Activated CD4-positive, alpha-beta T cell treated with anti-CD3 and anti-CD28 coated beads, Interleukin-2, amount 50 U/mL, for 48 hours (primary cell): ENCODE measurements at regions not wholly inside any gene's neighbourhood (a gene's known extent, or its start where the extent isn't known, plus 50 kb on each side); places are given as distances from the start of the nearest gene placed in this dataset.
"Not testable (repeated sequence)": the region's sequence is repeated elsewhere in the genome, so short reads cannot be mapped to it uniquely, and the experiment has no call there.

Source experiments
- DNase-seq, 2 experiments: peaks; one replicate each; pipeline ENCODE4 v3.0.0-alpha.2; 2020

DNA sequence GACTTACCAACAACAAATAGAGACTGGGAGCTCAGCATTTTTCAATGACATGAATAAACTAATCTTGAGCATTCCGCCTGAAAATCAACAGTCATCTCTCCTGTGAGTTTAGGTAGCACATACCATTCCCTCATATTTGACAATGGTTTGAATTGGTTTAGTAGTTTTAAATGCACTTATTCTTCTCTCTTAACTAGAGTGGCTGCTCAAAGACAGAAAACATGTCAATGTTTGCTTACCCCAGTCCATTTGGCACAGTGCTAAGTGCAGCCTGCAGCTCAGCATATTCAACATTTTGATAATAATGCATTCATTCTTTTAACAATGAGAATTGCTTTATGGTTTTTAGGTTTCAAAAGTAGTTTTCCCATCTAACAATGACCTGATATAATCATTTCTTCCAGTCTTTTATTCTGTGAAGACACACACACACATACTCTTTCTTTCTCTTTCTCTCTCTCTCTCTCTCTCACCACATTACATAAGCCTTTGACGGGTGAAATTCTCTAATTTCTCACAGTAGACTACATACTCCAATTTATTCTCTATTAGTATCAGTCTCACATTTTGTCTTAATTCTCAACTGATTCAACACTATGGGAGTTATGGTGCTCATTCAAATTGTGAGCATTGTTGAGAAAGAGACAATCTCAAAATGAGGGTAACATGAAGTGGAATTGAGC, 432.3 kb downstream of the LRRIQ3 start:
- no peak for DNase-seq

DNA sequence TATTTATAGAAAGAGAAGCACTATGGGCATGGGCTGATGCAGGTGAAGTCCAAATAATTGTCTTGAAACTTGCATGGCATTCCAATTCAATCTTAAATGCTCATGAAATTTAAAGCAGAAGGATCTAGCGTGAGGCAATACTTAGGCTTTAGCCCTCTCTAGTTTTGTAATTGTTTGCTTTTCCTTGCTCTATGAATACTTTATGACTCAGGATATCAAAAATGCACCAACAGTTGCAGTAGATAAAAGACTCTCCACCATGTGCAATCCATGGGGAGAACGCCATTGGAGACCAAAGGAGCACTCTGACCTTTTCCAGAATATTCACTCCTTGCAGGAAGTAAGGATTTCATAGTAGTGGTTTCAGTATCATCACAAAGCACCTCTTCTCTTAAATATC, 436.4 kb downstream of the LRRIQ3 start:
- DNase-seq: no peak

- no peak for DNase-seq
These were observed 439.0 kb downstream of the LRRIQ3 start for GRCh38 chr1:73759011-73759410.

GRCh38 chr1:73756817-73757216, 441.2 kb downstream of the LRRIQ3 start:
- no peak for DNase-seq

DNA sequence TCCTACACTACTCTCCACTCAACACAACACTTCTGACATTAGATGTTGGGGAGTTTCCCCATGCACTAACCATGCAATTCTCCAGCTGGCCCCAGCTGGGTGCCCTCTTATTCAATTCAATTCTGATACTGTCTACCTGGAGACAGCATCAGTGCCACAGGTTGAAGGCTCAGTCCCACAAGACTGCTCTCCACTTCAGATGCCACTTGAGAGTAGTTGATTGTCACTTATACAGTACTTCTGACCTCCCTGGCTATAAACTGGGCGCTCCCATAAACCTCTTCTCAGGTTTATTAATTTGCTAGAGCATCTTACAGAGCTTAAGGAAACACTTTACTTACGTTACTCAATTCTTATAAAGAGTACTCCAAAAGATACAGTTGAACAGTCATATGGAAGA, 442.3 kb downstream of the LRRIQ3 start:
- DNase-seq: no peak

- no peak for DNase-seq
These were observed 448.0 kb downstream of the LRRIQ3 start for GRCh38 chr1:73749996-73750395.

- DNase-seq: no peak
These were observed 453.0 kb downstream of the LRRIQ3 start for GRCh38 chr1:73744985-73745384.

DNA sequence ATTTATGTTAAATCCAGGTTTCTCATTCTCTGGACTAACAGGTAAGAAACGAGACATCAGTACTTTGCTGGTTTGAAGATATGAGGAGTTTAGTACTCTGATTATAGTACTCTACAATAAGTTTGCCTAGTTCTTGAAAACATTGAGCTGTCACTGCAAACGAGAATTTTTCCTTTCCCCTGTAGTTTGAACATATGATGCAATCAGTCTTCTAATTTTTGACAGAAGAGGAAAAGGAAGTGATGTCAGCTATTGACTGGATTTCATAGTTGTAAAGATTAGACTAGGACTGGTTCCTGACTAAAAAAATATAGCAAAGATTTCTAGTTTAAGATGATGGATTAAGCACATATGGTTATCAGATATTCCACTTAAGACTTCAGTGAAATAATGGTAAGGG, 461.9 kb downstream of the LRRIQ3 start:
- no peak for DNase-seq

DNA sequence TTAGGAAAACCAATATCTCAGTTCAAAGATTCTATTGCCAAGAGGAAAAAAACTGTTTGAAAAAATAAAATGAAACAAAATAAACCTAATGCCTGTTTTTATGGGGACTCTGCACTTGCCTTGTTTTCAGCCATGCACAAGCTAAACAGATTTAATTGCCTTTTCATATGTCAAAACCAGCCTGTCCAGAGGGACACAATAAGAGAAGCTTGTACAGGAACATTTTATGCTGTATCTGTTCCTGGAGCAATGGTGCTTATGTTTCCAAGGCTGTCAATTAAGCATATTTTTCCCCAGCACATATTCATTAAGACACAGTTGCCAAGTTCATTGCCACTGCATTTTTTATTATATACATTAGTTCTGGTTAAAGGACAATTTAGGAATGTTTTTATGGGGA, 470.9 kb downstream of the LRRIQ3 start:
- DNase-seq: no peak

GRCh38 chr1:73722055-73722454, 475.9 kb downstream of the LRRIQ3 start:
- DNase-seq: no peak

DNA sequence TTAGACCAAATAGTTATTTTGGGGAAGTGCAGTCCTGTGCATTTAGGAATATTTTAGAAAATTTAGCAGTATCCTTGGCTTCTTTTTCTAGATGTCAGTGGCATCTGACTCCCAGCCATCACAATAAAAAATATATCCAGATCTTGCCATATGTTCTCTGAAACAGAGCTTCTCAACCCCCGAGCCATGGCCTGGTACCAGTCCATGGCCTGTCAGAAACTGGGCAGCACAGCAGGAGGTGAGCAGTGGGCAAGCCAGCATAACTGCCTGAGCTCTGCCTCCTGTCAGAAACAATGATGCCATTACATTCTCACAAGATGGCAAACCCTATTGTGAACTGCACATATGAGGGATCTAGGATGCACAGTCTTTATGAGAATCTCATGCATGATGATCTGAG, 480.0 kb downstream of the LRRIQ3 start:
- DNase-seq: no peak

DNA sequence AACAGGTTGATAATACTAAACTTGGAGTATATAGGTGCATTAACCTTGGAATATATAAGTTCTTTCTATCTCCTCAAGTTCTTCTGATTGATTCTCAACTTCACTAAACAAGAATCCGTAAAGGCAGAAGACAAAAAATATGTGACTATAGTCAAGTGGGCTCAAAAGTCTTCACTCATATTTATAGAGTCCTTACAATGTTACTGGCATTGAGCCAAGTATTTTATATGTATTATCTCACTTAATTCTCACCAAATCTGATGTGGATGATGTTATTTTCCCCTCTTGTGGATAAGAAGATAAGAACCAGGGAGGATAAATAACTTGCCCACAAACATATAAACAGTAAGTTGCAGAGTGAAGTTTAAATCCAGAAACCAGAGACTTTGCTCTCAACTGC, 486.9 kb downstream of the LRRIQ3 start:
- DNase-seq: no peak

DNA sequence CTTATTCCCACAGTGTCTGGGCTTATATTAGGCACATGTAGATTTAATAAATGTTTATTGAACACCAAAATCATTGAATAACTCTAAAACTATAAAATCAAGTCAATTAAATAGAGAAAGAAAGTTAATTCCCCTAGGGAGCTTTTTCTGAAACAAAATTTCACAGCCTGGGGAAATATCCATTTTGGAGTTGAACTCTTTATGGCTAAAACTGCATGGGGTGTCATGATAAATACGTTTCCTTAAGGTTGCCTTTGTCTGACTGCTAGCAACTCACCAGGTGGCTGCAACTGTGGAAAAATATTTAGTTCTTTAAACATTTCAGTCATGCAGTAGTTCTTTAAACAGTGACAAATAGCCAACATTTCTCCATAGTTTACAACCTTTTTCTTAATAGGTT, 496.1 kb downstream of the LRRIQ3 start:
- DNase-seq: no peak

DNA sequence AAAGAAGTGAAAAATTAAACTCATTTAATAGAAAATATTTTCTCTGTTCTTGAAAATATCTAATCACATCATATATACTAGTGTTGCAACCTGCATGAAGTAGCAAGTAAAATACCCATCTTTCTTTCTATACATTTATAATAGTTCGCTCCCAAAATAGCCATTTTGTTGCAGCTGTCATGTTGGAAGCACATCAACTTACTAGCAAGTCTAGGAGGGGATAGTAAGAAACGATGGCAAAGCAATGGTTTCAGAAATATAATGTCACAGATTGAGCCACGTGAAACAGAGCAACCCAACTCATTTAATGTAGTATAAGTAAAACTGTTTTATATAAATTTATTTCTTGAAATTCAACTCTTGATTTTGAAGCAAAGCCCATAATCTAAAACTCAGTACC, 521.8 kb downstream of the LRRIQ3 start:
- DNase-seq: no peak

DNA sequence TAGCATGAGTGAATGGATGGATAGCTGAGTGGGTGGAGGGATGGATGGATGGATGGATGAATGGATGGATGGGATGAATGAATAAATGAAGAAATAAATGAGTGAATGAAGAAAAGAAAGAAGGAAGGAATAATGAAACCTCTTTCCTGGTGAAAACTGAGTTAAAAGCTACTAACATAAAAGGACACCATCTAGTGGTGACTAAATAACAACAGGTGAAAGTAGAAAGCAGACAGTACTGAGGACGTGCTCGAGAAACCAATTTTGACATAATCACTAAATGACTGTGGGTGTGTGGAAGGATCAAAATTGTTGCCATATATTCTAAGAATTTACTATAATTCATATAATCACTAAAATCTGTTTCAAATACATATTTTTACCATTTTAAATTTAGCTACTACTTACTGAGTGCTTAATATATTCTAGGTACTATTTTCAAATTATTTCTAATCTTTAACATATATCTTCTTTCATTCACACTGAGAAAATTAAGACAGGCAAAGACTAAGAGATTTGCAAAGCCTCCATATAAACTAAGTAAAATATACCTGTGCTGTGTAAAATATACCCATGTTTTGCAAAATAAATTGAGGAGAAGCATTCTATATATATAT, 522.9 kb downstream of the LRRIQ3 start:
- no peak for DNase-seq

GRCh38 chr1:73673971-73674370, 524.0 kb downstream of the LRRIQ3 start:
- no peak for DNase-seq

DNA sequence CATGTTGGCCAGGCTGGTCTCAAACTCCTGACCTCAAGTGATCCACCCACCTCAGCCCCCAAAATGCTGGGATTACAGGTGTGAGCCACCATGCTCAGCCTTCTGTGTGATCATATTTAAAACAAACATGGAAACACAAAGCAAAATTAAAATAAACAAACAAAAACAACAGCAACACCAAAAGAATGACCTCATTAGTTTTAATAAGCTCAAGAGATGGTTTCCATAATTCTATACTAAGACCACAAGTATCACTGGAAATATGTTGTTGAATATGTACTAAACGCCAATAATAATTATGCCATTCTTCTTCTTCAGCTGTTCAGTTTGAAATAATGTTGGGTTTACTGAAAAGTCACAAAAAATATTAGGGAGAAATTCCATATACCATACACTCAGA, 526.4 kb downstream of the LRRIQ3 start:
- DNase-seq: no peak

DNA sequence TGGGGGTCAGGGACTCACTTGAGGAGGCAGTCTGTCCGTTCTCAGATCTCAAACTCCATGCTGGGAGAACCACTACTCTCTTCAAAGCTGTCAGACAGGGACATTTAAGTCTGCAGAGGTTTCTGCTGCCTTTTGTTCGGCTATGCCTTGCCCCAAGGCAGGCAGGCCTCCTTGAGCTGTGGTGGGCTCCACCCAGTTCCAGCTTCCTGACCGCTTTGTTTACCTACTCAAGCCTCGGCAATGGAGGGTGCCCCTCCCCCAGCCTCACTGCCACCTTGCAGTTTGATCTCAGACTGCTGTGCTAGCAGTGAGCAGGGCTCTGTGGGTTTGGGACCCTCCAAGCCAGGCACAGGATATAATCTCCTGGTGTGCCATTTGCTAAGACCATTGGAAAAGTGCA, 530.0 kb downstream of the LRRIQ3 start:
- DNase-seq: not testable (repeated sequence)

GRCh38 chr1:73662526-73662925, 535.5 kb downstream of the LRRIQ3 start:
- DNase-seq: no peak

- DNase-seq: no peak
These were observed 538.8 kb downstream of the LRRIQ3 start for GRCh38 chr1:73659136-73659535.

DNA sequence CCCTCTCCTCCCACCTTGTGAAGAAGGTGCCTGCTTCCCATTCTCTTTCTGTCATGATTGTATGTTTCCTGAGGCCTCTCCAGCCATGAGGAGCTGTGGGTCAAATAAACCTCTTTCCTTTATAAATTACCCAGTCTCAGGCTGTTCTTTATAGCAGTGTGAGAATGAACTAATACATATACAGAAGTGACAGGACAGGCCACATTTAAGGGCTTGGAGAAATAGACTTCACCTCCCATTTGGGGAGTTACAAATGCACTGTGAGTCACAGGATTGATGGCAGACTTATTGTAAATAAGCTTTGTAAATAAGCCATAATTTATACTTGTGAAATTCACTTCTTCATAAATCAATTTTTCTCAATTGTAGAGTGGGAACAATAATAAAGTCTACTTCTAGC, 543.3 kb downstream of the LRRIQ3 start:
- no peak for DNase-seq

- no peak for DNase-seq
These were observed 553.8 kb downstream of the LRRIQ3 start for GRCh38 chr1:73644198-73644597.

DNA sequence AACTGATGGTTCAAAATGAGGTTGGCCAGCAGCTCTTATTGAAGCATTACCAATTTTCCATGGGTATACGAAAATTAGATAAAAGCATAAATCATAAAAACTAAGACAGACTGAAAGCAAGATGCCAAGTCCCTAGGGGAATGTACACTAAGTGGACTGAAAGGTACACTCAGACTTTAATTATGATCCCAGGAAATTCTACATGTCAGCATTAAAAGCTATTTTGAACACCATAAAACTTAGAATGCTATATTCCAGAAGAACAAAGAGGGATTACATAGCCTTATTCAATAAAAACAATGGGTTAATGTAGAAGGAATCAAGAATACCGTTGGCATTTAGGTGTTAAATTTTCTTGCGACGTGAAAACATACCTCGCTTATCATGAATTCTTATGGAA, 558.5 kb downstream of the LRRIQ3 start:
- DNase-seq: no peak

DNA sequence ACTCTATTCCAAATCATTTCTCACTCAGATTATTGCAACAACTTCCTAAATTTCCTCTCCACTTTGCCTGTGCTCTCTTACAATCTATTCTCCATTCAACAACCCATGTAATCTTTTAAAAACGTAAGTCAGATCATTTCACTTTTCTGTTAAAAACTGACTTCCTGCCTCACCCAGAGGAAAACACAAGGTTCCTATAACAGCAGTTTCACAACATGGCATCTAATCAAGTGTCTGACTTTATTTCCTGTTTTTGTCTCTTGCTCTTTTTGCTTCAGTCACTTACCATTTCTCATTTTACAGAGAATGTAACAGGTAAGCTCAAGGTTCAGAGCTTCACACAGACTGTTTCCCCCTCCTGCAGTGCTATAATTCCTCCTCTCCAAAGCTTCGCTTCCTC, 560.7 kb downstream of the LRRIQ3 start:
- no peak for DNase-seq

DNA sequence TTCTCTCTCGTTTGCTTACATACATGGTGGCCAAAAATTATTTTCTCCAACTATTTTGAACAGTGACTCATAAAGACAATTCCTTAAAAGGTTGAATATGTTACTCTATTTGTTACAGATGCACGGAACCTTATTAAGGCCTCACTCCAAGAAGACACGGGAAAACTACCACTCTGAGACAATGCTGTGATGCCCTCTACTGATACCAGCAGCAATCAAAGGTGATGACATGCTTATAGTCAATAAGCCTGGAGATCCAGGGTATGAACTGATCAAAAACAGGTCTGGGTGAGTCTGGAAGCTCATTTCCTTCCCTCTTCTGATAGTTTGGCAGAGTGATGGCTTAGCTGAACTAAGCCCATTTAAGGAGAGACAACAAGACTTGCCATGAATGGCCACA, 563.0 kb downstream of the LRRIQ3 start:
- DNase-seq: no peak
